Right lobe of liver (tissue), 6 donors: ENCODE measurements at regions not wholly inside any gene's neighbourhood (a gene's known extent, or its start where the extent isn't known, plus 50 kb on each side); places are given as distances from the start of the nearest gene placed in this dataset.
"Not testable (repeated sequence)": the region's sequence is repeated elsewhere in the genome, so short reads cannot be mapped to it uniquely, and the experiment has no call there.

ENCODE experiments used
- ATAC-seq, 4 donors: fragments of 200-7000 bp; cut with Tn5 transposase; one replicate each; pipeline ENCODE4 v1.9.1; 2020; ENCODE audit warnings: mild to moderate bottlenecking in 4 of 4, moderate library complexity in 4 of 4
- DNase-seq, 3 donors: peaks; one replicate each; pipeline ENCODE4 v3.0.0-alpha.2; 2020
- H3K27ac ChIP-seq, 3 donors: fragments of 200-600 bp; one replicate each; pipeline ENCODE4 v1.8.0; 2022
- H3K27me3 ChIP-seq, 2 donors: fragments of 200-600 bp; one replicate each; pipeline ENCODE4 v1.8.0; 2022
- H3K36me3 ChIP-seq, 4 donors: fragments of 200-600 bp; sonication (generic) in 1 of 4; one replicate each; pipeline versions ENCODE4 v1.5.1 to v1.8.0; 2017 to 2022; ENCODE audit warnings: control low read depth in 1 of 4
- H3K4me1 ChIP-seq, 4 donors: fragments of 200-600 bp; sonication (generic) in 1 of 4; one replicate each; pipeline versions ENCODE4 v1.5.1 to v1.8.0; 2017 to 2022; ENCODE audit warnings: control low read depth in 1 of 4
- H3K4me3 ChIP-seq, 3 donors: fragments of 200-600 bp; one replicate each; pipeline ENCODE4 v1.8.0; 2022
- H3K9me3 ChIP-seq, 4 donors: fragments of 200-600 bp; sonication (generic) in 1 of 4; one replicate each; pipeline versions ENCODE4 v1.5.1 to v1.8.0; 2017 to 2022; ENCODE audit warnings: control low read depth in 1 of 4
- CTCF ChIP-seq, 4 donors: fragments of 200-600 bp in 3 of 4; fragments of 450-650 bp in 1 of 4; IDR thresholded peaks; one replicate each; pipeline versions ENCODE4 v1.5.1 to v1.8.0; 2016 to 2022; ENCODE audit warnings: antibody characterized with exemption in 4 of 4, mild to moderate bottlenecking in 2 of 4
- POLR2A ChIP-seq: fragments of 450-650 bp; IDR thresholded peaks from one replicate; pipeline ENCODE4 v1.6.1; 2017; ENCODE audit warnings: antibody characterized with exemption, mild to moderate bottlenecking
- WGBS: methylation state at CpG from one replicate; pipeline ENCODE4 v1.1.6; 2018; ENCODE audit warnings: low coverage, low lambda C conversion rate; ENCODE audit not compliant: insufficient coverage; ENCODE audit errors: missing lambda C conversion rate; 5-methylcytosine and 5-hydroxymethylcytosine counted together
- intact Hi-C, 2 donors: fragments of 100-400 bp; cut with DNase I; formaldehyde crosslinking; loops; one replicate each; pipeline versions ENCODE4 v1.11.2 to v1.14.1; 2022
- donor health status: DM: no; HTN: yes; CAD: no.
- donor health status: DM: no; HTN: no; CAD: no.
- donor health status: DM: no; HTN: no; CAD: no.
- donor health status: DM: no; HTN: yes; CAD: no.
- donor health status: DM: no; HTN: yes; CAD: no.

GRCh38 chr11:112663947-112664634 is 297.1 kb upstream of the NCAM1 start:
- Histone ChIP-seq H3K9me3 (no peaks in the 10 kb centered on the region), H3K4me3 (no peak overlapping the region), H3K4me1 (no peaks in the 10 kb centered on the region), H3K36me3 (no peaks in the 10 kb centered on the region), H3K27me3 (no peaks in the 10 kb centered on the region), H3K27ac (no peak overlapping the region)
- DNase-seq (no peak), ATAC-seq (no peak)
- WGBS: 41% methylated on average over 2 of the region's 4 CpGs
- TF ChIP-seq CTCF (IDR thresholded peaks at IDR 0.05) (no peak), POLR2A (no peak)
- intact Hi-C loops: no loop called here

GRCh38 chr11:112665291-112665690 is 295.9 kb upstream of the NCAM1 start:
- DNase-seq (no peak), ATAC-seq (no peak)
- Histone ChIP-seq H3K27me3 (no peaks in the 10 kb centered on the region), H3K36me3 (no peaks in the 10 kb centered on the region), H3K4me3 (no peak overlapping the region), H3K4me1 (no peaks in the 10 kb centered on the region), H3K9me3 (no peaks in the 10 kb centered on the region), H3K27ac (no peak overlapping the region)
- intact Hi-C loops: no loop called here
- no peak for TF ChIP-seq POLR2A
- no peak for TF ChIP-seq CTCF (IDR thresholded peaks at IDR 0.05)
- 90% methylated on average over 2 of the region's 2 CpGs for WGBS

DNA sequence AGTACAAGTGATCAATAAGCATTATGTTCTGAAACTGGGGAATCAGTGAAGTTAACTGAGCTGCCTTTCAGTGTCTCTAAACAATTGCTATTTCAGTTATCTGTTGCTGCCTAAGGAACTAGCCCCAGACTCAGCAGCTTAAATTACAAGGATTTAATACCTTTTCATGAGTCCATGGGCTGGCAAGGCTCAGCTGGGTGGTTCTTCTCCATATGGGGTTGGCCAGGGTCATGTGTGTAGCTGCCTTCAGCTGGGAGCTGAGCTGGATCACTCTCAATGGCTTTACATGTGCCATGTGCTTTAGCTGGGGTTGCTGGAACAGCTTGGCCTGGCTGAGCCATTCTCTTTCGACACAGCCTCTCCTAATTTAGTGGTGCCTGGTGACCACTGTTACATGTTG is 295.0 kb upstream of the NCAM1 start:
- no peak overlapping the region for H3K4me3 ChIP-seq
- H3K4me1 ChIP-seq: no peaks in the 10 kb centered on the region
- no peaks in the 10 kb centered on the region for H3K36me3 ChIP-seq
- ATAC-seq: no peak
- WGBS: no CpG with 5 or more reads among the region's 1 CpG
- no peak for DNase-seq
- no peaks in the 10 kb centered on the region for H3K9me3 ChIP-seq
- no peak for TF ChIP-seq POLR2A
- TF ChIP-seq CTCF (IDR thresholded peaks at IDR 0.05): no peak
- no peak overlapping the region for H3K27ac ChIP-seq
- no peaks in the 10 kb centered on the region for H3K27me3 ChIP-seq
- intact Hi-C loops: no loop called here

DNA sequence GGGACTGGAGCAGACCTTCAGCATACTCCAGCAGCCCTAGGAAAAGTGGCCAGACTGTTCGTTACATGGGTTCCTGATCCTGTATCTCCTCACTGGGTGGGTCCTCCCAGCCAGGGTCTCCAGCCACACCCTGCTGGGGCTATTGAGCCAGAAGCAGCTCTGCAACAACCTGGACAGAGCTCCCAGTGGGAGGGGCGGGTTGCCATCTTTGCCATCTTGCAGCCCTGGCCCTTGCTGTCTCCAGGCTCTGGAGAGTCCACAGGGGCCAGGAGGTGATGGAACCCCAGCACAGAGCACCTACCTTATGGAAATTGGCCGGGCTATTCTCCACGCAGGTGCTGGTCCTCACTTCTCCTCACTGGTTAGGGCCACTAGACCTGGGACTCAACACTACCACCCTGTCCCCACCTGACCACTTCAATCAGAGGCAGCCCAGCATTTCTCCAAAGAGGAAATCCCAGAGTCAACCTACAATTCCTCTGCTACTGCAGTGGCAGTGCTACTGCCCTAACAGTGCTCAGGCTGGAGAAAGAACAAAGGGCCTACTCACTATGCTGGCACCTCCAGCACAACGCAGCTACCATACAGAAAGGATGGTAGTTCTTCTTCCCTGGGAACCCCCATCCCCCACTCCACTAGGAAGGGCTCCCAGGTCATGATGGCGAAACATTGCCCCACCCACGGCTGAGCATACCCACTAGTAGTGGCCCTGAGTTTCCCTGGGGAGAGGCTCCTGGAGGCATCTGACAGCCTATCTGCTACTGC is 290.2 kb upstream of the NCAM1 start:
- 10% methylated on average over 2 of the region's 7 CpGs for WGBS
- intact Hi-C loops: no loop called here
- H3K4me3 ChIP-seq: no peak overlapping the region
- DNase-seq (no peak), ATAC-seq (no peak)
- no peak overlapping the region for H3K27ac ChIP-seq
- H3K27me3 ChIP-seq: no peaks in the 10 kb centered on the region
- no peaks in the 10 kb centered on the region for H3K4me1 ChIP-seq
- no peaks in the 10 kb centered on the region for H3K9me3 ChIP-seq
- TF ChIP-seq CTCF (IDR thresholded peaks at IDR 0.05): no peak
- no peak for TF ChIP-seq POLR2A
- H3K36me3 ChIP-seq: no peaks in the 10 kb centered on the region

GRCh38 chr11:112673401-112673800 is 287.8 kb upstream of the NCAM1 start:
- H3K36me3 ChIP-seq, H3K27me3 ChIP-seq, H3K4me1 ChIP-seq, intact Hi-C loops, H3K9me3 ChIP-seq, DNase-seq, ATAC-seq, H3K27ac ChIP-seq, H3K4me3 ChIP-seq: not testable (repeated sequence)
- WGBS: 33% methylated on average over 2 of the region's 2 CpGs
